GM18909 (cell line): ENCODE measurements at regions not wholly inside any gene's neighbourhood (a gene's known extent, or its start where the extent isn't known, plus 50 kb on each side); places are given as distances from the start of the nearest gene placed in this dataset.
"Not testable (repeated sequence)": the region's sequence is repeated elsewhere in the genome, so short reads cannot be mapped to it uniquely, and the experiment has no call there.

Experiments
- ATAC-seq: cut with Tn5 transposase; IDR thresholded peaks from one replicate; pipeline ENCODE4 v1.9.1; 2021; ENCODE audit warnings: mild to moderate bottlenecking; ENCODE audit not compliant: unreplicated experiment, poor library complexity

DNA sequence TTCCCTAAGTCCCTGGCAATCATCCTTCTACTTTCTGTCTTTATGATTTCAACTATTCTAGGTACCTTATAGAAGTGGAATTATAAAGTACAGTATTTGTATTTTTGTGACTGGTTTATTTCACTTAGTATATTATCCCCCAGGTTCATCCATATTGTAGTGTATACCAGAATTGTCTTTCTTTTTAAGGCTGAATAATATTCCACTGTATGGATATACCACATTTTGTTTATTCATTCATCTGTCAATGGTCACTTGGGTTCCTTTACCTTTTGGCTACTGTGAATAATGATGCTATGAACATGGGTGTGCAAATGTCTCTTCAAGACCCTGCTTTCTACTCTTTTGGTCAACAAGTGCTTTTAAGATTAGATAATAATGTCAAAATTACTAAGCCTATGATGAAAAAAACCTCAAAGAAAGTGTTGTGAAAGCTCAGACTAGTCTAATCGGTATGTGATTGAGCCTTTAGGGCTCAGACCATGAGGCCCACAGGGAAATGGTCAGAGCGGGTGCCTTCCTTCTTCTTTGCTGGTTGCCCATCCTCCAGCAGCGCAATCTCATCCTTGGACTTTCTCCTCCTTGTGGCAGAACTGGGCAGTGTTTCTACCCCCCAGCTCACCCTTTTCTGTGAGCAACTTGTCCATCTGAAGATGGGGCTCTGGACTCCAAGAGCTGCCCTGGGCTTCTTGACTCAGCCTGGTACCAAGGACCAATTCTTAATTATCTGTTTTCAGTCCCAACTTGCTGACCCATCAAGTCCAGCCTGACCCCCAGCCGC lies 105.4 kb downstream of the TTC8 start:
- ATAC-seq = no peak

DNA sequence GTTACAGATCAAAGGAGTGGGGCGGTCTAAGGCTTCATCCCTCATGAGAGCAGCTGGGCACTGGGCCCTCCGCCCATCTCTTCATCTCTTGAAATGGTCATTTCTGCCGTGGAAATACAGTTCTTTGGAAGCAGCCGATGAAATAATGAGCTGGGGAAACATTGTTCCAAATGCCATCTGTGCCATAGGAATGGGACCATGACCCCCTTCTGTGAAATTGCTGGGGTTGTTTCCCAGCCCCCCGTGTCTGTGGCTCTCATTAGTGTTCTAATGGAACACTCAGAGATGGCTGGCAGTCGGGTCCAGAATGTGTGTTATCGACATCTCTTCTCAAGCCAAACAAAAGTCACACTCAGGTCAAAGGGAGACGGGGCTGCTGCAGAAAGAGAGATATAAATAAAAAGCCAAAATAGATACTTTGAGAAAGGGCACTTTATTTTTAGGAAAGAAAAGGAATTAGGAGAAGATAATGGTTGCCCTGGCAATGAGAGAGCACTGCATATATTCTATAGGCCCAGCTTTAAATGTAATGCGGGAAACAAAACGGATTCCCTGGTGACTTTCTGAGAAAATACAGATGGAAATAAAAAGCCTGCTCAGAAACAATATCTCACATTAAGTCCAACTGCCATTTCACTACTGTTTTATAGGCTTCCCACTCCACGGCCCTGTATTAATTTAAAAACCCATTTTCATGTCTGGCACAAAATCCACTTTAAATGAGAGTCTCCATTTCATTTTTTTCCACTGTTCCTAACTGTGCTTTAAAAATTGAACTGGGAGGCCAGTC lies 107.1 kb downstream of the TTC8 start:
- ATAC-seq = no peak

DNA sequence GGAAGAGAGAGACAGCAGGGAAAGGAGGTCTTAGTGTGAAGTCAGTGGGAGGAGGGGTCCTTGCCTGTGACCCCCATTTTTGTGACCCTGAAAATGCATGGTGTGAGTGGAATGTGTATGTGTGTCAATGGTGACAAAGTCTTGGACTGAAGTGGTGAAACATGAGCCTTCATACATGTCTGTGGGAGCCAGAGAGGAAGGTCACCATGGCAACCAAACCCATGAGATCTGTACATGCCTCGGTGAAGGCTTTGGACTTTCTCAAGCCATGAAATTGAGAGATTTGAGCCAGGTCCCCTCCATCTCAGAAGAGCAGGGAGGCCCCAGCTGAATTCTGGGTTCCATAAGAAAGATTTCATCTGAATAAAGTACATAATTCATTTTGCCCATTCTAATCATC lies 108.7 kb downstream of the TTC8 start:
- ATAC-seq = no peak

DNA sequence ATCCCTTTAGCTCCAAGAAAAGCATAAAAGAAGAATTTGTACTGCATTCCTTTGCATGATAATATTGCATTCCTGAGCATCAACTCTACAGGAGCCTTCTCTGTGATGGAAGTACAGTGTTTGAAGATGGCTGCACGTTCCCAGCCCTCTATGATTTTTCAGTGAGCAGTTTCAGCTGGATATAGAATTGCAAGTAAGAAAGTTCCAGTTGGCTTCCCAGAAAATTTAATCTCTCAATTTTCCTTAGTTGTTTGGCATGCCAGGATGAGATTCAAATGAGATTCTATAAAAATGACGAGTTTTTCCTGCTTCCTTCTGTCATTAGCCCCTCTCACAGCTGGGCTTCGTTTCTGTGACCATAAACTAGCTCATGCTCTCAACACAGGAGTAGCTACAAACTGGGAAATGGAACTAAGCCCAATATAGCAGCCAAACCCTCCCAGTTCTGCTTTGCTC lies 109.9 kb downstream of the TTC8 start:
- ATAC-seq = no peak

DNA sequence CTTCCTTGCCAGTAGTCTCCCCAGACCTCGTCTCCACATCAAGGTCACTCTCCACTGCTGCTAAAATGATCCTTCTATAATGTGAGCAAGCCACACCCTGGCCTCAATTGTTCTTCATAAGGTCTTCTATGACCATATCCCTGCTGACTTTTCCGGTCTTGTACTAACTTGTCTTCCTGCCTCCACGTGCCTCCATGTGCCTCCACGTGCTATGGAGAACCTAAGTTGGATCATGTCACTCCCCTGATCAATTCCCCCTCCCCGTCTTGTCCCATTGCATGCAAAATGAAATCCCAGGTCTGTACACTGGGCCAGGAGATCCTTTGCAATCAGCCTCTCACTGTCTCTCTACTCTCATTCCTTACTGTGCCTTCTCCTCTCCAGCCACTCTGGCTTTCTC lies 110.6 kb downstream of the TTC8 start:
- ATAC-seq = no peak

DNA sequence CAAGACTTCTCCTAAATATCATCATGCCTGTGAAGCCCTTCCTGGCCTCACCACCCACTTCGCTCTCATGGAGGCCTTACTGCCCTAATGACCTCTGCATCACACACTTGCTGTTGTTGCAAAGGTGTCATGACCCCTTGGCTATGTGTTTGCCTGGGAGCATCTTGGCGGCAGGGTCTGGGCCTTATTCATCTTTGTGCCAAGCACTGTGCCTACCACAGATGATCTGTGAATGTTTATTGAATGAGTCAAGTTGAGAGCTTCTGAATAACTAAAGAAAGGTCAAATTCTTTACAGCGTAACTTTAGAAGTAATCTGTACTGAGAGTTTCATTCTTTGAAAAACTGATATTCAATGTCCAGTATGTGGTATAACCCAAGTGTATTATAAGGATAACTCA lies 113.3 kb downstream of the TTC8 start:
- no peak for ATAC-seq

DNA sequence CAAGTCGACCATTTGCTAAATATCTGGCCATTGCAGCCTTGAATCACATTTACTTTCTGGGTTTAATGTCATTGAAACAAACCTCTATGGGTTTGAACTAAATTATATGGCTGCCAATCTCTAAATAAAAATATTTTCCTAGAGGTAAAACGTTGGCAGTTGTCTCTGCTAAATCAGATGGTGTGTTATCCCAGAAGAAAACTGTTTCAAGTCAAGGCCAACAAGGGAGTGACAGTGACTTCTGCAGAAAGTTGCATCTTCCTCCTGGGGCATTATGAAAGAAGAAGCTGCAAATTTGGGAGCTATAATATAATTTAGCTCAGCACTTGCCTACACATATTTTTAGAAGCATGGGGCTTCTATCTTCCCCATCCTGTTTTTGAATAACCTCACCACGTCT lies 116.2 kb downstream of the TTC8 start:
- no peak for ATAC-seq

DNA sequence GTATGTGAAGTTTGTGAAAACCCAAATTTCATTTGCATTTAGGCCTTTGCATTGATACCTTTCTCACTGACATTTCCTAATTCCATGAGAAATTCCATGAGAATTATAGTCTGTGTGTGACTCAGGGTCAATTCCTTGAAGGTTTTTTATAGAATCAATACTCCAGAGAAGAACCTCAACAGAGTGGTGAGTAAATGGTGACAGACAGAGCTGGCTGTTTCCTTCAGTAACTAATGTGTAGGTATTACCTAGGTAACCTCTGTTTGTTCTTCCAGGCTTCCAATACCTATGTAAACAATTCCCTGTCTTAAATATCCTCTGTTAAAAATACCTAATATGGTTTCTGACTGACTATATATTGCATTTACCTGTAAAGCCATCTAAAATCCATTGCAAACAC lies 117.0 kb downstream of the TTC8 start:
- no peak for ATAC-seq

DNA sequence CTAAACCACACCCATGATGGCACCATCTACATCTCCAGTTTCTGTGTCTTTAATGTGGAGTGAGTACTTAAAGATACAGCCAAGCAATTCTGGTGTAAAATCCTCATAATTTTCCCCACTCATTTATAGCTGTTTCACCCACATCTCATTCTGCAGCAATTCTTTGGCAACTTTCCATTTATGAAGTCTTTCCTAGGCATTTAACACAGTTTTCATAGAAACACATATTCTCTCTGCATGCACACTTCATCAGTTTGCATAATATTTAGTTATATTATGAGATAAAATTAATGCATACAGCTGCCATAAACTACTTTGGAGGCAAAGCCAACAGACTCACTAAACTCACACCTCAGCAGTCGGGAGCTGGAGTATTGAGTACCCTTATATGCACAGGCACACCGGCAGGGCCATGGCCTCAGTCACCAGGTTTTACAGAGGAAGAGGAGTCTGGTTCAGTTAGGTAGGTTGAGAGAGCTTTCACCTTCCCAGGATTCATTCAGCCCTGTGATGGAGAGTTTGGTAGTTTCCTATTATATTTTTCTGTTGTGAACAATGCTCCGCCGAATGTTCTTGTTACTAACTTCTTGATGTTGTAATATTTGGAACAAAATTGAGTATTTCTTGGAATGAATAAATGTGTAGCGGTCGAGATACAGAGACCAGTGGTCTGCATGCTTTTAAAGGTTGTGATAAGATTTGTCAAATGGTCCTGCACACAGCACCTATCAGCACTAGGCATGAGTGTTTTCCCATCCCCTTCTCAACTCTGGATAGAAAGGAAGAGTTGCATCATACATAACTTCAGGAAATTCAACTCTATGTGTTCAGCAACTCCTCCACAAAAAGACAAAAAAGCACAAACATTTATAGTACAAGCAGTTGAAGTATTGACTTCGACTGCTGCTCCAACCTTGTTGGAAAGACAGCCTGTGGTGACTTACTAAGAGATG lies 123.5 kb downstream of the TTC8 start:
- no peak for ATAC-seq

DNA sequence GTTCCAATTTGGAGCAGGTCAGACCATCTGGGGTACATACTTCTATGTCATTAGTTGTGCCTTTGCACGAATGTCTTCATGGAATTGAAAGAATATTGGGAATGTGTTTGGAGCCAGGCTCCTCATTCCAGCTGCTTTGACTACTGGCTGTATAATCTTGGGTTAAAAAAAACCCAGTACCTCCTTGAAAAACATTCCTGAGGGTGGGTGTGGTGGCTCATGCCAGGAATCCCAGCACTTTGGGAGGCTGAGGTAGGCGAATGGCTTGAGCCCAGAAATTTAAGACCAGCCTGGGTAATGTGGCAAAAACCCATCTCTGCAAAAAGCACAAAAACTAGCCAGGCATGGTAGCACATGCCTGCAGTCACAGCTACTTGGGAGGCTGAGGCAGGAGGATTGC lies 125.6 kb downstream of the TTC8 start:
- no peak for ATAC-seq

DNA sequence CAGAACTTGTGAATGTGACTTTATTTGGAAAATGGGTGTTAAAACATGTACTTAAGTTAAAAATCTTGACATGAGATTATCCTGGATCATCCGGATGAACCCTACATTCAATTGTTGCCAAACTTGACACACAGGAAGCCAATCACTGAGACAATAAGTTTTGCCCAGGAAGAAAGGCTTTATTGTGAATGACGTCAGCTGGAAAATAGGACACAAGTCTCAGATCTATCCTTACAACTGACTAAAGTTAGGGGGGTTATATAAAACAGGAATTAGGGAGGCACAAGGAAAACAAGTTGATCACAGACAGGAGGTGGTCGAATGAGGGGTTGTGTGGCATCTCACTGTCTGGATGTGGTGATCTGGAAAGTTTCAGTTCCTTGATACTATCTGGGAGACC lies 126.9 kb downstream of the TTC8 start:
- ATAC-seq = no peak

DNA sequence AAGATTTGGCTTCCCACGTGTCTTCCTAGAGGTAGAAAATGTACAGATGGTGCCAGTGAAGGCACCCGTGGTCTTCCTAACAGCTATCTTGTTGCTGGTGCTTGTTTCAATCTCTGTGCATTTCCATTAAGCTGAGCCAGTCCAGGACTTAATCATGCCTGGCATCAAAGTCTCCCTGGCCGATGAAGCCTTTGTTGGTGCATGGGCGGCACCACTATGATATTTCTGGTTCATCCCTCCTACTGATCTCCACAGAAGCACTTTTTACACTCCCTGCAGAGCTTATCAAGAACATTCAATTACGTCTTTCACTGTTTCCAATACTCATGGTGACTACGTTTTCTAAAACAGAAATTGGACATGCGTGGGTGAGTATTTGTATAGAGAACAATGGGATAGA lies 128.4 kb downstream of the TTC8 start:
- no peak for ATAC-seq

DNA sequence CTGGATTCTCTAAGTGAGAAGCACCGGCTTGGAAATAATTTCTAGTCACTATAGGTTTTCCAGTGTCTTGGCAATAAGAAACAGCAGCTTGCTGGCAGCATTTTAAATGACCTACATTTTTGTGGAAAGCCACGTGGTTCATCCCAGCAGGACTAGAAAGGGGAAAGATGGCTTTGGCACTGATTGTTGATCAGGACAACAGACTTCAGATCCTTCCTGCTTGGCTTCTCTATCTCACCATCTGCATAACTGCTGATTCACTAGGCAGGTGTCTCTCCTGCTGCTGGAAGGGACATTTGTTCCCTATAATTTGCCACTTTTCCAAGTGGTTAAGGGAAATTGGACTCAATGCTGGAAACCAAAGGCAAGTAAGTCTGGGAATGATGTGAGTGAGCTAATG lies 131.0 kb downstream of the TTC8 start:
- no peak for ATAC-seq

DNA sequence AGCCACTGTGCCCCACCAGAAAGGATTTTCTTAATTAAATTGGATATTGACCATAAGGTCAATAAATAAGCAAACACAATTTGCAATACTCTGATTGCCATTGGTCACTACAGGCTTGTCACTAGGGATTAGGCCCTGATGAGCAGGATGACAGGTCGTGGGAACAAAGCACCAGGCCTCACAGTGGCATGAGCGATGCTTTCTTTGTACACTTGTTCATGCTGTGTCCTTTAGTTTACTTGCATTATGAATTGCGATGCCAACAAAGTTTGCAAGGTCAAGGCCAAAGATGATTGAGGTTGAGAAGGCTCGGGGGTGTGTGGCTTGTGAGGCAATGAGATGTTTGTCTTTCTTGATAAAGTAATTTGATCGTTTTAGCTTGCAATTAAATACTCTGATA lies 136.0 kb downstream of the TTC8 start:
- no peak for ATAC-seq

DNA sequence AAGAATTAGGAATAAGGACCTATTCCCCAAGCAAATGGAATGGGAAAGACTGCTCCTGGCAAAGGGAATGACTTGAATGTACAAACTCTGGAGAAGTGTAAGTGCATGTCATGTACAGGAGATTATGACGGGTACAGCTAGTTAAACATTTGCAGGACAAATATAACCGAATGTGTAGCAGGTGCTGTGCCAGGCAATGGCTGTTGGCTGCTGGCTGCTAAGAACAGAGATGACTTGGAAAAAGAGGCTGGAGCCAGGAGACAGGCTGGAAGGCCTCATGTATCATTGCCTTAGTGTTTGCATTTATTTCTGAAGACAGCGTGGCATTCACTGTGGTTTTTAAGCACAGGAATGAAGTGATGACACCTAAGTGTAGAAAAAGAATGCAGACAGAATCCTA lies 136.8 kb downstream of the TTC8 start:
- no peak for ATAC-seq

DNA sequence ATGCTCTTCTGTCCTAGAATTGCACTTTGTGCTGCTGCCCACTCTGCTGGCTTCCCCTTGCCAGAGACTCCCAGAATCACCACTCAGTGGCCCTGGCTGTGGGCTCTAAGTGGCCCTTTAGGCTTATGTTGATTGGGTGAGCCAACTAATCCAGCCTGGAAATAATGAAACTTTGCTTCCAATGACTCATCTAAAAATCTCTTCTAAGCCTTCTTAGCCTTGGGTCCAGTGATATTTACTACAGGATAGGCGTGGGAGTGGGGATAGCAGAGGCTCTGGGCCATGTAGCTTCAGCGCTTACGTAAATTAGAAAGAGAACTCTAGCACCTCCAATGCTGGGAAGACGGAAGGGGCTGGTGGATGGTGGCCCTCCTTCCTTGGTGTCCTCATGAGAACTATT lies 137.9 kb downstream of the TTC8 start:
- ATAC-seq = no peak

DNA sequence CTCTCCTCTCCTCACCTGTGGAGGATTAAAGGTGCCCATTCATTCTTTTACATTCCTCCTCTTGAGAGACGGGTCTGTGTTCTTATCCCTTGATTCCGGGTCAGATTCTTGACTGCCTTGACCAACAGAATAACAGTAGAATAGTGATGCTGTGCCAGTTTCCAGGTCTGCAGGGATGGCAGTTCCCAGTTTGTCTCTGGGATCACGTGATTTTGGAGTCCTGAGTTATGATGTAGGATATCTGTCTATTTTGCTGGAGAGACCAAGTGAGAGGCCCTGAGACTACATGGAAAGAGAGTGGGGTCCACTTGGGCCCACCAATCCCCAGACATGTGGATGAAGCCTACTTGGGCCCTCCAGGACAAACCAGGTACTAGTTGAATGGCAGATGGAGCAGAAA lies 142.8 kb downstream of the TTC8 start:
- no peak for ATAC-seq

DNA sequence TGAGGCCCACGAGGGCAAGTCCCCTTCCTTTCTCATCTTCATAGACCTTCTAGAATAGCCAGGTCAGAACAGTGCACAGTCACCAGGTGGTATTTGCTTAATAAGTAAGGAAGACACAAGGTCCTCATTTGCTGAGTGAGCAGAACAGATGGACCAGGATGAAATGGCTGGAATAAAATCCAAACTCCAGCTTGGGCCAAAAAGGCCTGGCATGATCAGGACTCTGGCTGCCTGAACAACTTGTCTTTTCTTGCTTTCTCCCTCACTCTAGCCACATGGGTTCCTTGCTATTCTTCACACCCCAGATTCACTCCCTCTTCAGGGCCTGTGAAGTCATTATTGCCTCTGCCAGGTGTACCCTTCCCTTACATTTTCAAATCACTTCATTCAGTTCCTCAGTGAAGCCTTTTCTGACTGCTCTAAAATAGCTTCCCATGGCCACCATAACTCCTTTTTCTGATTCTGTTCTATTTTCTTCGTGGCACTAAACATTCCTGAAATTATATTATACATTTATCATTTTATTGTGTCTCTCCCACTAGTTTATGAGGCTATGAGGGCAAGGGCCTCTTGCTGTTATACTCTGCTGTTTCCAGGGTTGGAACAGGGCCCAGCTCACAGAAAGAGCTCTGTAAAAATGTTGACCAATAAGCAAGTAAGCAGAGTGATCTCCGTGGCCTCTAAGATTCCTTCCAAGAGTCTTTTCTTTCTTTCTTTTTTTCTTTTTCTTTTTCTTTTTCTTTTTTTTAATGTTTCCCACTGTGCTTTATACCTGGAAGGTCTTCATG lies 150.8 kb downstream of the TTC8 start:
- ATAC-seq = no peak

DNA sequence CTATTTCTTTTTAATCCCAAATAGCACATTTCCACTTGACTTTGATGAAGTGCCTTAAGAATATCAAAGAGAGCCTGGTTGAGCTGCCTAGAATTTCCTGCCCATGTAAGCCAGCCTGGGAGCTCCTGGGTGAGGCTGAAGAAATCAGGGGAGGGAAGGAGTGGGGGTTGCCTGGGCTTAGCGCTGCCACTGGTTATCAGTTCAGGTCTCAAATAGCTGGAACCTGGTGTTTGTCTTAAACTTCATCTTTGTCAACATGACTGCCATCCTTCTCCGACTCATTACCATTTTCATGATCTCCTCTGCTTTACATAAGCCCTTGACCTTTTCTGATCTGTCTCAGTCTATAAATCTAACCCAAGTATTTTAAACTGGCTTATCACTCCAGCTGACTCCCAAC lies 151.5 kb downstream of the TTC8 start:
- ATAC-seq = no peak

DNA sequence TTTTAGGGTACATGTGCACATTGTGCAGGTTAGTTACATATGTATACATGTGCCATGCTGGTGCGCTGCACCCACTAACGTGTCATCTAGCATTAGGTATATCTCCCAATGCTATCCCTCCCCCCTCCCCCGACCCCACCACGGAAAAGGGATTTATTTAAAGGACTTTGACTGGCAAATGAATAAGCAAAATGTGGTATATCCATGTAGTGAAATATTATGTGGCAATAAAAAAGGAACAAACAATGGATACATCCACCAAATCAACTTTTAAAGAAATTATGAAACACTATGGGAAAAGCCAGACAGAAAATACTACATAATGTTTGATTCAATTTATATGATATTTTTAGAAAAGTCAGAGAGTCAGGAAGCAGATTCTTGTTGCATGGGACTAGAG lies 156.5 kb downstream of the TTC8 start:
- ATAC-seq = not testable (repeated sequence)
